KOPT-K1 (cell line): ENCODE measurements at regions not wholly inside any gene's neighbourhood (a gene's known extent, or its start where the extent isn't known, plus 50 kb on each side); places are given as distances from the start of the nearest gene placed in this dataset.
A peak's percentile ranks its signal among the peaks of the same experiment; 100 is the strongest.

Source experiments
- H3K27ac ChIP-seq: fragments of 200-600 bp; sonication (generic); 2 replicates; pipeline ENCODE4 v1.5.1; 2016; ENCODE audit warnings: antibody characterized with exemption, mild to moderate bottlenecking, low read depth, low read length; ENCODE audit not compliant: poor library complexity, severe bottlenecking
- H3K36me3 ChIP-seq: fragments of 200-600 bp; sonication (generic); 2 replicates; pipeline ENCODE4 v1.5.1; 2017; ENCODE audit warnings: antibody characterized with exemption, mild to moderate bottlenecking, low read length, moderate library complexity; ENCODE audit not compliant: insufficient read depth
- H3K9me3 ChIP-seq: fragments of 200-600 bp; sonication (generic); 2 replicates; pipeline ENCODE4 v1.5.1; 2017; ENCODE audit warnings: antibody characterized with exemption, low read length, mild to moderate bottlenecking; ENCODE audit not compliant: insufficient read depth, poor library complexity, severe bottlenecking

DNA sequence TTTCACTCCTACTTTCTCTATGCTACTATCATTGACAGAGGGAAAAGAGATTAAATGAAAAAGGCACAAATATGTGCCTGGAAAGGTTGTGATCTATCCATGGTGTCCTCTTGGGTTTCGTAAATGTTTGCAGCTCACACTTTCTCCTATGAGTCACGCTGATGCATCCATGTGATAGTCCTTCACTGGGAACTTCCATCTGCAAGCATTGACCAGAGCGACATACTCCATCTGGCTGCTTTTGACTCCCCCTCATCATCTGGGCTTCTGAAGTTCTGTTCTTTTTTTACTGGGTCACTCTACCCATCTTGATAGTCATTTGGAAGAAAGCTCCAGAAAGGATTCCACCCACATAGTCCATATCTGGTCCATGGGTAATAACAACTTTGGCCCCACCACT, 84.7 kb upstream of the NDST3 start:
- Histone ChIP-seq H3K9me3 (peaks cover 6% of the 10 kb centered on the region), H3K36me3 (no peaks in the 10 kb centered on the region), H3K27ac (no peak overlapping the region)

DNA sequence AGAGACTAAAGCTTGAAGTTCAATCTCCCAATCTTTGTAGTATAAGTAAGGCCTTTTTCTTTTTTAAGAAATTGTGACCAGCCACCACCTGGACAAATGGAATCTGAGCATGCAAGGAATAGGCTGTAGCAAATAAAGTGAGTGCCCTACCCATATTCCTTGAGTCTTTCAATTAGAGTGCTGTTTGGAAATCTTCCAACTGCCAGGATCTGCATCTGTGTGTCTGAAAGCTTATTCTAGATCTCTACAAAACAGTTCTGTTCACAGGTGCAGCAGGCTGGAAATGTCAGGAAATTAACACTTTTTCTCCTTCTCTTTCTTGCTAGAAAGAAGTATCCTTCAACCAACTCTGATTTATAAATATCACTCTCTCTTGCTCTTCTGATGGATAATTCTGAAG, 76.7 kb upstream of the NDST3 start:
- H3K9me3 ChIP-seq, result no peaks in the 10 kb centered on the region
- no peaks in the 10 kb centered on the region for H3K36me3 ChIP-seq
- no peak overlapping the region for H3K27ac ChIP-seq

- Histone ChIP-seq H3K9me3 (no peaks in the 10 kb centered on the region), H3K27ac (no peak overlapping the region), H3K36me3 (no peaks in the 10 kb centered on the region)
These were observed 68.7 kb upstream of the NDST3 start for GRCh38 chr4:117965622-117966021.

DNA sequence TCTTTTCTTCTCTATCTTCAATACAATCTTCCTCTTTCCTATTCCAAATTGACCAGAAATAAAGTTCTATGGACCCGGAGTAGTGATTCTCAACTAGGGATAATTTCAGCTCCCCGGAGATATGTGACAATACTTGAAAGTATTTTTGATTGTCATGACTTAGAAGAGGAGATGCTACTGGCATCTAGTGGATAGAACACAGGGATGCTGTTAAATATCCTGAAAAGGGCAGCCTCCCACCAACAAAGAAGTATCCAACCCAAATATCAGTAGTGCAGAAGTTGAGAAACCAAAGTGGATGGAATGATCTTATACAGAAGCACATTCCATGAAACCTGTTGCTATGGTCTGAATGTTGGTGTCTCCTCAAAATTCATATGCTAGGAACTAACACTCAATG, 65.7 kb upstream of the NDST3 start:
- Histone ChIP-seq H3K27ac (no peak overlapping the region), H3K36me3 (no peaks in the 10 kb centered on the region), H3K9me3 (no peaks in the 10 kb centered on the region)

DNA sequence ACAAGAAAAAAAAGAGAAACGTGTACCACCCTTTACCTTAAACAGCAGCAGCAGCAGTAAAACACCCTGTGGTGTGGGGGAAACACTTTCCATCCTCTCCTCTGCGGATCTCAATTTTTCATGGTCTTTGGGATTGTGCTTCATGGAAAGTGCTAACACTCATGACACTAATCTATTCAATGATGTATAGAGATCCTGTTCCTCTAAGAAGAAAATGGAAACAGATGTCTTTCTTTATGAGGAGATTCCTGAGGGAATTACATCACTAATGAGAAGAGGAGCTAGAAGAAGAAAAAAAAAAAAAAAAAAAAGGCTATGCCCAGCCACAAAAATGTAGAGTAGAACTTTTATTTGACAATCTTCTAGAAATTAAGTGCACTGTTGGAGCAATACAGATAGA, 62.9 kb upstream of the NDST3 start:
- Histone ChIP-seq H3K36me3 (no peaks in the 10 kb centered on the region), H3K9me3 (no peaks in the 10 kb centered on the region), H3K27ac (no peak overlapping the region)

GRCh38 chr4:117983541-117984365, 50.5 kb upstream of the NDST3 start:
- H3K27ac ChIP-seq, result peak overlapping the region; percentile 82
- H3K36me3 ChIP-seq, result no peaks in the 10 kb centered on the region
- H3K9me3 ChIP-seq, result peaks cover 35% of the 10 kb centered on the region

GRCh38 chr4:117984366-117984680, 50.0 kb upstream of the NDST3 start:
- peak overlapping the region; percentile 82 for H3K27ac ChIP-seq
- H3K36me3 ChIP-seq, result no peaks in the 10 kb centered on the region
- H3K9me3 ChIP-seq, result peaks cover 34% of the 10 kb centered on the region
